Karpas-422 (cell line): ENCODE measurements at regions not wholly inside any gene's neighbourhood (a gene's known extent, or its start where the extent isn't known, plus 50 kb on each side); places are given as distances from the start of the nearest gene placed in this dataset.
"Not testable (repeated sequence)": the region's sequence is repeated elsewhere in the genome, so short reads cannot be mapped to it uniquely, and the experiment has no call there.

Experiments used
- DNase-seq: peaks from one replicate; pipeline ENCODE4 v3.0.0-alpha.2; 2015
- H2AFZ ChIP-seq: fragments of 200-600 bp; sonication (generic); 2 replicates; pipeline ENCODE4 v1.6.1; 2014; ENCODE audit warnings: antibody characterized with exemption, low read length, mixed read lengths
- H3K27ac ChIP-seq: fragments of 200-600 bp; sonication (generic); 2 replicates; pipeline ENCODE4 v1.5.1; 2014; ENCODE audit warnings: mild to moderate bottlenecking, low read length, moderate library complexity
- H3K27me3 ChIP-seq: fragments of 200-600 bp; sonication (generic); 2 replicates; pipeline ENCODE4 v1.6.1; 2014; ENCODE audit warnings: low read length, mixed read lengths
- H3K36me3 ChIP-seq: fragments of 200-600 bp; sonication (generic); 2 replicates; pipeline ENCODE4 v1.6.1; 2014; ENCODE audit warnings: low read length, mixed read lengths; ENCODE audit not compliant: insufficient read depth
- H3K4me1 ChIP-seq: fragments of 200-600 bp; sonication (generic); 2 replicates; pipeline ENCODE4 v1.6.1; 2014; ENCODE audit warnings: mild to moderate bottlenecking, low read length, mixed read lengths
- H3K4me2 ChIP-seq: fragments of 200-600 bp; sonication (generic); 2 replicates; pipeline ENCODE4 v1.6.1; 2014; ENCODE audit warnings: low read length, low read depth, mild to moderate bottlenecking; ENCODE audit not compliant: poor library complexity, severe bottlenecking
- H3K4me3 ChIP-seq: fragments of 200-600 bp; sonication (generic); 2 replicates; pipeline ENCODE4 v1.5.1; 2014; ENCODE audit warnings: mild to moderate bottlenecking, antibody characterized with exemption, low read length, mixed read lengths
- H3K79me2 ChIP-seq: fragments of 200-600 bp; sonication (generic); 2 replicates; pipeline ENCODE4 v1.6.1; 2014; ENCODE audit warnings: mild to moderate bottlenecking, low read length, mixed read lengths
- H3K9ac ChIP-seq: fragments of 200-600 bp; sonication (generic); 2 replicates; pipeline ENCODE4 v1.6.0; 2014; ENCODE audit warnings: low read length
- H3K9me2 ChIP-seq: fragments of 200-600 bp; sonication (generic), shearing (Covaris generic); replicated peaks from 2 replicates; pipeline ENCODE4 v1.6.0; 2014; ENCODE audit warnings: mild to moderate bottlenecking, low read length, moderate library complexity; ENCODE audit not compliant: insufficient read depth
- H3K9me3 ChIP-seq: fragments of 300-700, 200-600 bp; sonication (generic); 2 replicates; pipeline ENCODE4 v1.6.1; 2014; ENCODE audit warnings: low read length, mixed read lengths
- H4K20me1 ChIP-seq: fragments of 200-600 bp; sonication (generic); 2 replicates; pipeline ENCODE4 v1.6.1; 2014; ENCODE audit warnings: mild to moderate bottlenecking, antibody characterized with exemption, low read length, low read depth; ENCODE audit not compliant: insufficient read depth

GRCh38 chr5:60497706-60498500, 202.1 kb downstream of the DEPDC1B start:
- DNase-seq: no peak
- H3K9me3 ChIP-seq: no peaks in the 10 kb centered on the region; the same call in 1 of the 2 replicates
- no peaks in the 10 kb centered on the region for H3K9me2 ChIP-seq
- no peaks in the 10 kb centered on the region for H3K27me3 ChIP-seq
- H2AFZ ChIP-seq: no peak overlapping the region
- peaks cover 8% of the 10 kb centered on the region; the same call in 1 of the 2 replicates for H3K79me2 ChIP-seq
- peaks cover 5% of the 10 kb centered on the region for H3K36me3 ChIP-seq
- no peak overlapping the region for H3K9ac ChIP-seq
- H3K4me1 ChIP-seq: peaks cover 57% of the 10 kb centered on the region
- no peak overlapping the region for H3K4me2 ChIP-seq
- peak overlapping the region; percentile 48 for H3K27ac ChIP-seq
- no peaks in the 10 kb centered on the region for H4K20me1 ChIP-seq
- H3K4me3 ChIP-seq: no peak overlapping the region

GRCh38 chr5:60495644-60496520, 204.1 kb downstream of the DEPDC1B start:
- no peak for DNase-seq
- H3K27me3 ChIP-seq: no peaks in the 10 kb centered on the region
- no peaks in the 10 kb centered on the region for H3K9me2 ChIP-seq
- H3K4me3 ChIP-seq: no peak overlapping the region
- peaks cover 57% of the 10 kb centered on the region for H3K4me1 ChIP-seq
- H3K4me2 ChIP-seq: peak overlapping the region; percentile 49
- H3K9ac ChIP-seq: no peak overlapping the region
- no peaks in the 10 kb centered on the region for H3K9me3 ChIP-seq
- peak overlapping the region; percentile 78 for H3K27ac ChIP-seq
- no peaks in the 10 kb centered on the region for H4K20me1 ChIP-seq
- H3K36me3 ChIP-seq: peaks cover 5% of the 10 kb centered on the region; the same call in 1 of the 2 replicates
- H2AFZ ChIP-seq: no peak overlapping the region
- H3K79me2 ChIP-seq: peaks cover 8% of the 10 kb centered on the region; the same call in 1 of the 2 replicates

GRCh38 chr5:60494635-60495034, 205.3 kb downstream of the DEPDC1B start:
- DNase-seq: peak; percentile 62
- no peaks in the 10 kb centered on the region for H3K9me2 ChIP-seq
- H3K4me3 ChIP-seq: peak overlapping the region; percentile 19; the same call in 1 of the 2 replicates
- peaks cover 5% of the 10 kb centered on the region; the same call in 1 of the 2 replicates for H3K36me3 ChIP-seq
- H3K4me1 ChIP-seq: peaks cover 54% of the 10 kb centered on the region
- peak overlapping the region; percentile 49 for H3K4me2 ChIP-seq
- no peak overlapping the region for H2AFZ ChIP-seq
- H4K20me1 ChIP-seq: no peaks in the 10 kb centered on the region
- peaks cover 8% of the 10 kb centered on the region; the same call in 1 of the 2 replicates for H3K79me2 ChIP-seq
- H3K9ac ChIP-seq: peak overlapping the region; percentile 35; the same call in 1 of the 2 replicates
- peak overlapping the region; percentile 78 for H3K27ac ChIP-seq
- H3K9me3 ChIP-seq: no peaks in the 10 kb centered on the region
- H3K27me3 ChIP-seq: no peaks in the 10 kb centered on the region

- H3K4me3 ChIP-seq: peak overlapping the region; percentile 19; the same call in 1 of the 2 replicates
- DNase-seq: no peak
- no peaks in the 10 kb centered on the region for H3K27me3 ChIP-seq
- peak overlapping the region; percentile 49 for H3K4me2 ChIP-seq
- no peaks in the 10 kb centered on the region for H4K20me1 ChIP-seq
- no peaks in the 10 kb centered on the region for H3K9me2 ChIP-seq
- H3K9me3 ChIP-seq: no peaks in the 10 kb centered on the region
- H3K4me1 ChIP-seq: peaks cover 54% of the 10 kb centered on the region
- H2AFZ ChIP-seq: no peak overlapping the region
- H3K79me2 ChIP-seq: peaks cover 8% of the 10 kb centered on the region; the same call in 1 of the 2 replicates
- peak overlapping the region; percentile 35 for H3K9ac ChIP-seq
- peaks cover 5% of the 10 kb centered on the region; the same call in 1 of the 2 replicates for H3K36me3 ChIP-seq
- peak overlapping the region; percentile 78 for H3K27ac ChIP-seq
These were observed 205.8 kb downstream of the DEPDC1B start for GRCh38 chr5:60494144-60494543.

- no peak overlapping the region for H3K9ac ChIP-seq
- no peaks in the 10 kb centered on the region for H3K27me3 ChIP-seq
These were observed 206.6 kb downstream of the DEPDC1B start for GRCh38 chr5:60493372-60493771.

GRCh38 chr5:60492958-60493357, 207.0 kb downstream of the DEPDC1B start:
- no peak overlapping the region for H3K4me2 ChIP-seq
- no peak overlapping the region for H2AFZ ChIP-seq
- peaks cover 8% of the 10 kb centered on the region; the same call in 1 of the 2 replicates for H3K79me2 ChIP-seq
- no peaks in the 10 kb centered on the region for H3K9me3 ChIP-seq
- no peak overlapping the region for H3K9ac ChIP-seq
- H3K27me3 ChIP-seq: no peaks in the 10 kb centered on the region
- no peak for DNase-seq
- H3K27ac ChIP-seq: no peak overlapping the region
- H4K20me1 ChIP-seq: no peaks in the 10 kb centered on the region
- H3K36me3 ChIP-seq: peaks cover 5% of the 10 kb centered on the region; the same call in 1 of the 2 replicates
- H3K4me3 ChIP-seq: no peak overlapping the region
- H3K4me1 ChIP-seq: peaks cover 45% of the 10 kb centered on the region
- H3K9me2 ChIP-seq: no peaks in the 10 kb centered on the region

More at GRCh38 chr5:60493372-60493771, 206.6 kb downstream of the DEPDC1B start:
- Histone ChIP-seq H2AFZ (no peak overlapping the region), H3K9me3 (no peaks in the 10 kb centered on the region), H3K4me1 (peaks cover 48% of the 10 kb centered on the region), H3K36me3 (peaks cover 5% of the 10 kb centered on the region; the same call in 1 of the 2 replicates), H3K9me2 (no peaks in the 10 kb centered on the region), H3K4me3 (no peak overlapping the region), H3K27ac (peak overlapping the region; percentile 78; the same call in 1 of the 2 replicates), H4K20me1 (no peaks in the 10 kb centered on the region), H3K4me2 (no peak overlapping the region), H3K79me2 (peaks cover 8% of the 10 kb centered on the region; the same call in 1 of the 2 replicates)
- no peak for DNase-seq

- not testable (repeated sequence) for H3K4me3 ChIP-seq, DNase-seq, H3K4me2 ChIP-seq, H3K9me2 ChIP-seq, H3K27me3 ChIP-seq, H3K9ac ChIP-seq, H2AFZ ChIP-seq, H3K9me3 ChIP-seq, H4K20me1 ChIP-seq, H3K79me2 ChIP-seq, H3K36me3 ChIP-seq, H3K27ac ChIP-seq
- peaks cover 44% of the 10 kb centered on the region for H3K4me1 ChIP-seq
These were observed 207.6 kb downstream of the DEPDC1B start for GRCh38 chr5:60492358-60492757.
